Tibial nerve (tissue), 4 donors: ENCODE measurements at regions not wholly inside any gene's neighbourhood (a gene's known extent, or its start where the extent isn't known, plus 50 kb on each side); places are given as distances from the start of the nearest gene placed in this dataset.
A peak's percentile ranks its signal among the peaks of the same experiment; 100 is the strongest.

Source experiments
- DNase-seq, 2 donors: peaks; one replicate each; pipeline ENCODE4 v3.0.0-alpha.2; 2019; ENCODE audit warnings: low spot score in 2 of 2
- H3K27ac ChIP-seq, 4 donors: fragments of 200-600 bp; sonication (generic) in 3 of 4; one replicate each; pipeline ENCODE4 v1.5.1; 2017 to 2019; ENCODE audit warnings: mild to moderate bottlenecking in 1 of 4
- H3K27me3 ChIP-seq, 2 donors: fragments of 200-600 bp; sonication (generic) in 1 of 2; one replicate each; pipeline versions ENCODE4 v1.5.1 to v1.6.0; 2017 to 2019
- H3K36me3 ChIP-seq, 3 donors: fragments of 200-600 bp; sonication (generic); one replicate each; pipeline ENCODE4 v1.5.1; 2018 to 2019
- H3K4me1 ChIP-seq, 4 donors: fragments of 200-600 bp; sonication (generic) in 3 of 4; one replicate each; pipeline ENCODE4 v1.5.1; 2017 to 2019
- H3K4me3 ChIP-seq, 4 donors: fragments of 200-600 bp; sonication (generic) in 3 of 4; one replicate each; pipeline ENCODE4 v1.5.1; 2017 to 2019; ENCODE audit warnings: mild to moderate bottlenecking in 1 of 4, moderate library complexity in 1 of 4
- H3K9me3 ChIP-seq, 4 donors: fragments of 200-600 bp; sonication (generic) in 3 of 4; one replicate each; pipeline ENCODE4 v1.5.1; 2017 to 2019
- CTCF ChIP-seq, 5 experiments: fragments of 200-600 bp in 3 of 5; fragments of 450-650 bp in 2 of 5; sonication (generic) in 3 of 5; IDR thresholded peaks; one replicate each; pipeline ENCODE4 v1.5.1; 2016 to 2019; ENCODE audit warnings: antibody characterized with exemption in 5 of 5, mild to moderate bottlenecking in 3 of 5, moderate library complexity in 2 of 5
- EP300 ChIP-seq, 2 donors: sonication (generic); formaldehyde crosslinking; IDR thresholded peaks; one replicate each; pipeline ENCODE4 v1.6.1; 2017; ENCODE audit warnings: antibody characterized with exemption in 2 of 2, mild to moderate bottlenecking in 1 of 2
- POLR2A ChIP-seq, 2 donors: fragments of 450-650 bp; IDR thresholded peaks; one replicate each; pipeline ENCODE4 v1.6.1; 2017; ENCODE audit warnings: antibody characterized with exemption in 2 of 2, mild to moderate bottlenecking in 2 of 2, moderate library complexity in 2 of 2
- WGBS, 2 donors: methylation state at CpG; one replicate each; pipeline ENCODE4 v1.1.5; 2018; 5-methylcytosine and 5-hydroxymethylcytosine counted together

GRCh38 chr10:83144461-83144860 is 994.8 kb upstream of the GHITM start:
- Histone ChIP-seq H3K9me3 (no peaks in the 10 kb centered on the region), H3K4me1 (no peaks in the 10 kb centered on the region), H3K36me3 (no peaks in the 10 kb centered on the region), H3K27ac (no peak overlapping the region), H3K27me3 (no peaks in the 10 kb centered on the region), H3K4me3 (no peak overlapping the region)
- DNase-seq, result no peak
- no peak for TF ChIP-seq EP300 (IDR thresholded peaks at IDR 0.05)
- TF ChIP-seq CTCF (IDR thresholded peaks at IDR 0.05), result no peak

- no peaks in the 10 kb centered on the region for H3K27me3 ChIP-seq
- TF ChIP-seq EP300 (IDR thresholded peaks at IDR 0.05), result no peak
- TF ChIP-seq CTCF (IDR thresholded peaks at IDR 0.05), result no peak
- TF ChIP-seq POLR2A (IDR thresholded peaks at IDR 0.05), result no peak
- no peak for DNase-seq
- H3K9me3 ChIP-seq, result no peaks in the 10 kb centered on the region
- no peaks in the 10 kb centered on the region for H3K4me1 ChIP-seq
- H3K36me3 ChIP-seq, result no peaks in the 10 kb centered on the region
- no peak overlapping the region for H3K27ac ChIP-seq
- H3K4me3 ChIP-seq, result no peak overlapping the region
- 49 to 57% methylated on average over 10 of the region's 10 CpGs for WGBS, 2 donors
Measured at GRCh38 chr10:83153714-83154113, 985.6 kb upstream of the GHITM start.

GRCh38 chr10:83164156-83164555 is 975.2 kb upstream of the GHITM start:
- H3K27me3 ChIP-seq, result no peaks in the 10 kb centered on the region
- H3K4me1 ChIP-seq, result no peaks in the 10 kb centered on the region
- WGBS, 2 donors, result 39 to 46% methylated on average over 3 of the region's 3 CpGs
- H3K4me3 ChIP-seq, result no peak overlapping the region
- H3K36me3 ChIP-seq, result no peaks in the 10 kb centered on the region
- H3K27ac ChIP-seq, result no peak overlapping the region
- no peak for DNase-seq
- no peaks in the 10 kb centered on the region for H3K9me3 ChIP-seq
- no peak for TF ChIP-seq EP300 (IDR thresholded peaks at IDR 0.05)
- TF ChIP-seq POLR2A (IDR thresholded peaks at IDR 0.05), result no peak
- TF ChIP-seq CTCF (IDR thresholded peaks at IDR 0.05), result no peak

GRCh38 chr10:83165265-83165664 is 974.0 kb upstream of the GHITM start:
- TF ChIP-seq EP300 (IDR thresholded peaks at IDR 0.05) (no peak), CTCF (IDR thresholded peaks at IDR 0.05) (no peak), POLR2A (IDR thresholded peaks at IDR 0.05) (no peak)
- no peak overlapping the region for H3K27ac ChIP-seq
- 42 to 53% methylated on average over 3 of the region's 3 CpGs for WGBS, 2 donors

GRCh38 chr10:83166344-83166743 is 973.0 kb upstream of the GHITM start:
- no peaks in the 10 kb centered on the region for H3K4me1 ChIP-seq
- H3K9me3 ChIP-seq, result no peaks in the 10 kb centered on the region
- H3K36me3 ChIP-seq, result no peaks in the 10 kb centered on the region
- no peaks in the 10 kb centered on the region for H3K27me3 ChIP-seq
- no peak overlapping the region for H3K27ac ChIP-seq
- no peak for DNase-seq
- no peak overlapping the region for H3K4me3 ChIP-seq
- WGBS, 2 donors, result 19 to 33% methylated on average over 5 of the region's 5 CpGs
- TF ChIP-seq POLR2A (IDR thresholded peaks at IDR 0.05) (no peak), CTCF (IDR thresholded peaks at IDR 0.05) (peak in 1 of 5 experiments; percentile 13), EP300 (IDR thresholded peaks at IDR 0.05) (no peak)

More at GRCh38 chr10:83165265-83165664, 974.0 kb upstream of the GHITM start:
- Histone ChIP-seq H3K4me3 (no peak overlapping the region), H3K27me3 (no peaks in the 10 kb centered on the region), H3K9me3 (no peaks in the 10 kb centered on the region), H3K36me3 (no peaks in the 10 kb centered on the region), H3K4me1 (no peaks in the 10 kb centered on the region)
- no peak for DNase-seq
